Astrocyte (in vitro differentiated cells and primary cell): ENCODE measurements at regions not wholly inside any gene's neighbourhood (a gene's known extent, or its start where the extent isn't known, plus 50 kb on each side); places are given as distances from the start of the nearest gene placed in this dataset.

Experiments used
- DNase-seq: peaks from one replicate; pipeline ENCODE4 v3.0.0-alpha.2; 2010; ENCODE audit warnings: low read depth
- FAIRE-seq: peaks from 2 replicates; lab custom pipeline; 2011; peaks lifted over from hg19 to GRCh38; lab: Jason Lieb, UNC
- H2AFZ ChIP-seq: 2 replicates; pipeline ENCODE4 v1.6.0; 2012; ENCODE audit warnings: low read depth, low read length, inconsistent platforms
- H3K27ac ChIP-seq: 2 replicates; pipeline ENCODE4 v1.5.1; 2011; ENCODE audit warnings: low read depth, low read length, inconsistent platforms
- H3K27me3 ChIP-seq: 2 replicates; pipeline ENCODE4 v1.6.0; 2011; ENCODE audit warnings: low read length, inconsistent platforms; ENCODE audit not compliant: insufficient read depth
- H3K36me3 ChIP-seq: 2 replicates; pipeline ENCODE4 v1.5.1; 2011; ENCODE audit warnings: low read length, inconsistent platforms; ENCODE audit not compliant: insufficient read depth
- H3K4me1 ChIP-seq: 2 replicates; pipeline ENCODE4 v1.5.1; 2011; ENCODE audit warnings: low read length, inconsistent platforms; ENCODE audit not compliant: insufficient read depth
- H3K4me2 ChIP-seq: 2 replicates; pipeline ENCODE4 v1.6.0; 2012; ENCODE audit warnings: low read length, inconsistent platforms
- H3K4me3 ChIP-seq: 2 replicates; pipeline ENCODE4 v1.5.1; 2011; ENCODE audit warnings: low read depth, mild to moderate bottlenecking, low read length, inconsistent platforms; ENCODE audit not compliant: insufficient read depth
- H3K79me2 ChIP-seq: 2 replicates; pipeline ENCODE4 v1.6.0; 2012; ENCODE audit warnings: mild to moderate bottlenecking, low read length, inconsistent platforms; ENCODE audit not compliant: insufficient read depth
- H3K9ac ChIP-seq: 2 replicates; pipeline ENCODE4 v1.6.0; 2012; ENCODE audit warnings: mild to moderate bottlenecking, low read length, inconsistent platforms
- H3K9me3 ChIP-seq: 2 replicates; pipeline ENCODE4 v1.5.1; 2012; ENCODE audit warnings: low read depth, mild to moderate bottlenecking, low read length, inconsistent platforms; ENCODE audit not compliant: insufficient read depth
- H4K20me1 ChIP-seq: 2 replicates; pipeline ENCODE4 v1.6.0; 2012; ENCODE audit warnings: low read length, inconsistent platforms; ENCODE audit not compliant: insufficient read depth
- H3K27ac Mint-ChIP-seq: one replicate; pipeline ENCODE4 v1.8.0; 2021; ENCODE audit warnings: mild to moderate bottlenecking, mixed read lengths; ENCODE audit not compliant: unreplicated experiment
- H3K27me3 Mint-ChIP-seq: one replicate; pipeline ENCODE4 v1.8.0; 2021; ENCODE audit warnings: low read depth, mixed read lengths; ENCODE audit not compliant: unreplicated experiment
- H3K36me3 Mint-ChIP-seq: one replicate; pipeline ENCODE4 v1.8.0; 2021; ENCODE audit warnings: low read depth, mixed read lengths; ENCODE audit not compliant: unreplicated experiment
- H3K4me1 Mint-ChIP-seq: one replicate; pipeline ENCODE4 v1.8.0; 2021; ENCODE audit warnings: low read depth, mixed read lengths; ENCODE audit not compliant: unreplicated experiment
- H3K4me3 Mint-ChIP-seq: one replicate; pipeline ENCODE4 v1.8.0; 2021; ENCODE audit warnings: mild to moderate bottlenecking, moderate library complexity, mixed read lengths; ENCODE audit not compliant: unreplicated experiment
- H3K9me3 Mint-ChIP-seq: one replicate; pipeline ENCODE4 v1.8.0; 2021; ENCODE audit warnings: mild to moderate bottlenecking, mixed read lengths; ENCODE audit not compliant: unreplicated experiment
- CTCF ChIP-seq: IDR thresholded peaks from 2 replicates; pipeline ENCODE4 v1.5.1; 2011; ENCODE audit warnings: low read depth, mild to moderate bottlenecking, inconsistent platforms, low read length, moderate library complexity; ENCODE audit not compliant: insufficient read depth
- EZH2 ChIP-seq: IDR thresholded peaks from 2 replicates; pipeline ENCODE4 v1.6.1; 2012; ENCODE audit warnings: mild to moderate bottlenecking, low read length, inconsistent platforms; ENCODE audit not compliant: insufficient read depth

GRCh38 chr12:126856958-126857357 lies 1410.0 kb upstream of the TMEM132C start:
- H3K4me3 ChIP-seq: no peak overlapping the region
- no peak for TF ChIP-seq CTCF
- no peak for TF ChIP-seq EZH2

GRCh38 chr12:126858560-126858959 lies 1408.4 kb upstream of the TMEM132C start:
- H3K4me1 ChIP-seq: no peaks in the 10 kb centered on the region
- H3K9me3 ChIP-seq: no peaks in the 10 kb centered on the region
- H3K4me2 ChIP-seq: no peak overlapping the region
- TF ChIP-seq CTCF (no peak), EZH2 (no peak)
- no peak overlapping the region for H2AFZ ChIP-seq
- H3K79me2 ChIP-seq: no peaks in the 10 kb centered on the region
- H3K27me3 ChIP-seq: no peaks in the 10 kb centered on the region
- no peak for DNase-seq
- Mint-ChIP-seq H3K27ac (no peak overlapping the region), H3K4me1 (no peaks in the 10 kb centered on the region), H3K4me3 (no peak overlapping the region), H3K36me3 (no peaks in the 10 kb centered on the region), H3K9me3 (no peaks in the 10 kb centered on the region), H3K27me3 (no peaks in the 10 kb centered on the region)
- H3K27ac ChIP-seq: no peak overlapping the region
- H4K20me1 ChIP-seq: no peaks in the 10 kb centered on the region
- no peak overlapping the region for H3K4me3 ChIP-seq
- H3K36me3 ChIP-seq: no peaks in the 10 kb centered on the region
- no peak for FAIRE-seq
- H3K9ac ChIP-seq: no peak overlapping the region

More at GRCh38 chr12:126856958-126857357, 1410.0 kb upstream of the TMEM132C start:
- H3K9me3 Mint-ChIP-seq: no peaks in the 10 kb centered on the region
- no peak overlapping the region for H2AFZ ChIP-seq
- FAIRE-seq: no peak
- H3K27ac Mint-ChIP-seq: no peak overlapping the region
- H3K27me3 Mint-ChIP-seq: no peaks in the 10 kb centered on the region
- no peaks in the 10 kb centered on the region for H3K9me3 ChIP-seq
- H3K27me3 ChIP-seq: no peaks in the 10 kb centered on the region
- H3K36me3 ChIP-seq: no peaks in the 10 kb centered on the region
- no peaks in the 10 kb centered on the region for H3K4me1 Mint-ChIP-seq
- no peak overlapping the region for H3K9ac ChIP-seq
- DNase-seq: no peak
- no peak overlapping the region for H3K4me2 ChIP-seq
- H4K20me1 ChIP-seq: no peaks in the 10 kb centered on the region
- H3K27ac ChIP-seq: no peak overlapping the region
- H3K36me3 Mint-ChIP-seq: no peaks in the 10 kb centered on the region
- H3K79me2 ChIP-seq: no peaks in the 10 kb centered on the region
- no peaks in the 10 kb centered on the region for H3K4me1 ChIP-seq
- H3K4me3 Mint-ChIP-seq: no peak overlapping the region

- H3K9ac ChIP-seq: no peak overlapping the region
- Mint-ChIP-seq H3K27me3 (no peaks in the 10 kb centered on the region), H3K36me3 (no peaks in the 10 kb centered on the region), H3K4me3 (no peak overlapping the region), H3K9me3 (no peaks in the 10 kb centered on the region), H3K27ac (no peak overlapping the region), H3K4me1 (no peaks in the 10 kb centered on the region)
- H3K9me3 ChIP-seq: no peaks in the 10 kb centered on the region
- H3K27ac ChIP-seq: no peak overlapping the region
- no peak overlapping the region for H3K4me2 ChIP-seq
- no peaks in the 10 kb centered on the region for H3K79me2 ChIP-seq
- no peaks in the 10 kb centered on the region for H4K20me1 ChIP-seq
- no peak overlapping the region for H2AFZ ChIP-seq
- H3K4me3 ChIP-seq: no peak overlapping the region
- H3K4me1 ChIP-seq: no peaks in the 10 kb centered on the region
- no peaks in the 10 kb centered on the region for H3K36me3 ChIP-seq
- DNase-seq: no peak
- no peak for TF ChIP-seq EZH2
- no peak for TF ChIP-seq CTCF
- H3K27me3 ChIP-seq: no peaks in the 10 kb centered on the region
- FAIRE-seq: no peak
Measured at GRCh38 chr12:126860210-126860609, 1406.8 kb upstream of the TMEM132C start.
